AG04450 (cell line): ENCODE measurements at regions not wholly inside any gene's neighbourhood (a gene's known extent, or its start where the extent isn't known, plus 50 kb on each side); places are given as distances from the start of the nearest gene placed in this dataset.

ENCODE experiments used
- CTCF ChIA-PET: fragments of 300-600, 350-600 bp; formaldehyde crosslinking; extraction: SDS; loops from one replicate; lab custom pipeline; 2022; ENCODE audit warnings: antibody characterized with exemption, inconsistent platforms; lab: Charles Lee
- POLR2A ChIA-PET: fragments of 350-600 bp; formaldehyde crosslinking; extraction: SDS; loops from one replicate; lab custom pipeline; 2021; ENCODE audit warnings: antibody characterized with exemption, inconsistent platforms; lab: Yijun Ruan, JAX
- DNase-seq: peaks from one replicate; pipeline ENCODE4 v3.0.0-alpha.2; 2011; ENCODE audit warnings: low read depth, low spot score
- H3K27ac ChIP-seq: one replicate; pipeline ENCODE4 v1.5.1; 2012; ENCODE audit warnings: low read depth, low read length, control low read depth
- H3K27me3 ChIP-seq: one replicate; pipeline ENCODE4 v1.6.0; 2012; ENCODE audit warnings: low read length; ENCODE audit not compliant: control insufficient read depth, insufficient read depth
- H3K4me3 ChIP-seq: 2 replicates; pipeline ENCODE4 v1.5.1; 2011; ENCODE audit warnings: mild to moderate bottlenecking, low read depth, low read length, control low read depth
- H3K9me3 ChIP-seq: 2 replicates; pipeline ENCODE4 v1.5.1; 2012; ENCODE audit warnings: low read length; ENCODE audit not compliant: control insufficient read depth, insufficient read depth
- TF ChIP-seq, protein P1 (sequence below): IDR thresholded peaks from 2 replicates; pipeline ENCODE4 v1.5.1; 2011; ENCODE audit warnings: low read depth, low read length, control low read depth, inconsistent platforms

GRCh38 chr1:112337028-112337531, 58.9 kb upstream of the CTTNBP2NL start:
- Histone ChIP-seq H3K27me3 (peaks cover 36% of the 10 kb centered on the region), H3K27ac (no peak overlapping the region), H3K9me3 (no peaks in the 10 kb centered on the region; the same call in 1 of the 2 replicates), H3K4me3 (no peak overlapping the region)
- ChIA-PET CTCF (interaction anchor here (0.5 to 2.4 kb wide), 21 partner anchors 9 to 855 kb away, joined by 3 to 24 read pairs (median 4); no protein-coding TSS in a partner anchor), POLR2A (no interaction called here)
- DNase-seq: peak; percentile 11
- TF ChIP-seq, protein P1, sequence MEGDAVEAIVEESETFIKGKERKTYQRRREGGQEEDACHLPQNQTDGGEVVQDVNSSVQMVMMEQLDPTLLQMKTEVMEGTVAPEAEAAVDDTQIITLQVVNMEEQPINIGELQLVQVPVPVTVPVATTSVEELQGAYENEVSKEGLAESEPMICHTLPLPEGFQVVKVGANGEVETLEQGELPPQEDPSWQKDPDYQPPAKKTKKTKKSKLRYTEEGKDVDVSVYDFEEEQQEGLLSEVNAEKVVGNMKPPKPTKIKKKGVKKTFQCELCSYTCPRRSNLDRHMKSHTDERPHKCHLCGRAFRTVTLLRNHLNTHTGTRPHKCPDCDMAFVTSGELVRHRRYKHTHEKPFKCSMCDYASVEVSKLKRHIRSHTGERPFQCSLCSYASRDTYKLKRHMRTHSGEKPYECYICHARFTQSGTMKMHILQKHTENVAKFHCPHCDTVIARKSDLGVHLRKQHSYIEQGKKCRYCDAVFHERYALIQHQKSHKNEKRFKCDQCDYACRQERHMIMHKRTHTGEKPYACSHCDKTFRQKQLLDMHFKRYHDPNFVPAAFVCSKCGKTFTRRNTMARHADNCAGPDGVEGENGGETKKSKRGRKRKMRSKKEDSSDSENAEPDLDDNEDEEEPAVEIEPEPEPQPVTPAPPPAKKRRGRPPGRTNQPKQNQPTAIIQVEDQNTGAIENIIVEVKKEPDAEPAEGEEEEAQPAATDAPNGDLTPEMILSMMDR: peak; percentile 69

DNA sequence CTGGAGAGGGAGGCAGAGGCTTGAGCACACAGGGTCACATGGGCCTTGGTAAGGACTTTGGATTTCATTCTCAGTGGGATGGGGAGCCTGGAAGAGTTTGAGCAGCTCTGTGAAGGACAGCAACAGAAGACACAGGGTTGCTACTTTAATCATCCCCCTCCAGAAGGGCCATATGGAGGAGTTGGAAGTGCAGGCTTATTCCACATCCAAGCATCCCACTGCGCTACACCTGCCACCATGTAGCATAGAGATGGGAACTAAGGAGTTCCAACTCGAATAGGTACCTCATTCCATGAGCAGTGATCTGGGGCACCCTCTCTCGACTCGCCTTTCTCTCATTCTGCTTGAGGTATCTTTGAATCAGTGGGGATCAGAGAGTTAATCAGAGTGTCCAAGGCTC, 54.0 kb upstream of the CTTNBP2NL start:
- POLR2A ChIA-PET: no interaction called here
- H3K9me3 ChIP-seq: no peaks in the 10 kb centered on the region; the same call in 1 of the 2 replicates
- peaks cover 24% of the 10 kb centered on the region for H3K27me3 ChIP-seq
- CTCF ChIA-PET: no interaction called here
- no peak for DNase-seq
- H3K27ac ChIP-seq: no peak overlapping the region
- TF ChIP-seq, protein P1: no peak
- no peak overlapping the region for H3K4me3 ChIP-seq

DNA sequence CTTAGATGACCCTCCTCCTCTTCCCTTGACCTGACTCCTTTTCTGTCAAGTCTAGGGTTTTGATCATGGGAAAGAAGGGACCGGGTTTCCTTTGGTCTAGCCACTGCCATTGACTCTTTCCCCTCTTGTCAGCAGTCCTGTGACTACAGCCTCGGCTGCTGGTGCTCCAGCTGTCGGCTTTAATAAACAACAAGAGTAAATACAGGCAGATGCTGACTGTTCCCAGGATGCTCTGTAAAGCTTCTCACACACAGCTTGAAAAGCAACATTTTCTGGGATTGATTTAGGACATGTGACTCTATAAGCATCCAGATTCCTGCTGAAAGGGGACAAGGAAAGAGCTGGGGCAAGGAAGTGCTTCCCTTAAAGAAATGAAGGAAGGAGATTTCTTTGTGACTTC, 53.5 kb upstream of the CTTNBP2NL start:
- CTCF ChIA-PET: interaction anchor here (1.8 kb wide), 1 partner anchor 27 kb away, joined by 6 read pairs; no protein-coding TSS in a partner anchor
- TF ChIP-seq, protein P1: no peak
- Histone ChIP-seq H3K27me3 (peaks cover 24% of the 10 kb centered on the region), H3K27ac (no peak overlapping the region), H3K4me3 (no peak overlapping the region), H3K9me3 (no peaks in the 10 kb centered on the region; the same call in 1 of the 2 replicates)
- no peak for DNase-seq
- POLR2A ChIA-PET: no interaction called here

DNA sequence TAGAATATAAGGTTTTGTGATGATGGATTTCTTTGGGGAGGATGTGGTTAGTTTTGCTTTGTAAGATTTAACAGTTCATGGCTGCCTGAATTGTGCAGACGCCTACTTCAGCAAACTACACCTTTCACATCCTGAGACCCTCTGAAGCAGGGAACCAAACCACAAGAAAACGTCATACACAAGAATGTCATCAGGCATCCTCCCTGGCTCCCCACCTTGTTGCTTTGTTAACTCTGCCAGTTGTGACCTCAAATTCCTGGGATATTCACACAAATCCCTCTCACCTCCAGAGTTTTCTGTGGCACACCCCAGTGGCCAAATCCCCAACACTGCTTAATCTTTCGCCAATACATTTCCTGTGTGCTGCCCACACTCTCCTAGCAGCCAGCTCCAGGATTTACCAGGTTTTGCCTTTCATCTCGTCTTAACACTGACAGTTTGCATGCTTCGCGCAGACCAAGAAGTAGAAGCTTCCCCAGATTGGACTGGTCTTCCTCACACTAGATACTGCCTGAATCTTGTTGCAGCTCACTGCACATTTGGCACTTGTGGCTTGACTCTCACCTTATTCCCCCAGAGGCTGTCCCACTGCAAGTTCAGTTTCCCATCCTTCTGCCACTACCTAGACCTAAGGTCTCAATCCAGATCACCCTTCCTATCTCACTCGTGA, 51.1 kb upstream of the CTTNBP2NL start:
- CTCF ChIA-PET: interaction anchor here (0.9 kb wide), 1 partner anchor 46 kb away, joined by 3 read pairs; no protein-coding TSS in a partner anchor
- TF ChIP-seq, protein P1: no peak
- Histone ChIP-seq H3K9me3 (no peaks in the 10 kb centered on the region; the same call in 1 of the 2 replicates), H3K27me3 (peaks cover 10% of the 10 kb centered on the region), H3K4me3 (no peak overlapping the region), H3K27ac (no peak overlapping the region)
- POLR2A ChIA-PET: no interaction called here
- no peak for DNase-seq
